ES-I3 (cell line): ENCODE measurements at regions not wholly inside any gene's neighbourhood (a gene's known extent, or its start where the extent isn't known, plus 50 kb on each side); places are given as distances from the start of the nearest gene placed in this dataset.

Source experiments
- H3K36me3 ChIP-seq: 2 replicates; pipeline ENCODE4 v1.6.1; 2013; ENCODE audit warnings: mild to moderate bottlenecking, low read length, control low read depth, moderate library complexity; ENCODE audit not compliant: insufficient read depth
- H3K4me1 ChIP-seq: 2 replicates; pipeline ENCODE4 v1.6.1; 2013; ENCODE audit warnings: mild to moderate bottlenecking, control low read depth, low read length; ENCODE audit not compliant: insufficient read depth
- H3K9ac ChIP-seq: 2 replicates; pipeline ENCODE4 v1.6.1; 2013; ENCODE audit warnings: low read depth, mild to moderate bottlenecking, low read length, moderate library complexity
- H3K9me3 ChIP-seq: 2 replicates; pipeline ENCODE4 v1.6.1; 2013; ENCODE audit warnings: mild to moderate bottlenecking, low read length, moderate library complexity; ENCODE audit not compliant: control insufficient read depth, insufficient read depth

DNA sequence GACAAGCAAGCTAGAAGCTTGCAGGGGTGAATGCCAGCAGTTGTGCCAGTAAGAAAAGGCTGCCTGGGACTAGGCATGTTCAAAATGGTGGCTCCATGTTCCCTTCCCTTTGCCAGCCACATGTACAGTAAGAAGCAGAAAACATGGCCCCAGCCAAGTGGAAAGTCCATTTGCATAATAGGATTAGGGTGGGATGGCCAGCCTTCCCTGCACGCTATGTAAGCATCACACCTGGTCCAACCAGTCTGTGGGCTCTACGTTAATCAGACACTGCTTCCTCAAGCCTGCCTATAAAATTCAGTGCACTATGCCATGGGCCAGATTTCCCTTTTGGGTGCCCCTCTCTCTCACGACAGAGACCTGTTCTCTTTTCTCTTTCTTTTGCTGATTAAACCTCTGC, 288.4 kb downstream of the GXYLT1 start:
- no peaks in the 10 kb centered on the region for H3K36me3 ChIP-seq
- no peak overlapping the region for H3K9ac ChIP-seq
- H3K9me3 ChIP-seq = no peaks in the 10 kb centered on the region
- no peaks in the 10 kb centered on the region for H3K4me1 ChIP-seq

DNA sequence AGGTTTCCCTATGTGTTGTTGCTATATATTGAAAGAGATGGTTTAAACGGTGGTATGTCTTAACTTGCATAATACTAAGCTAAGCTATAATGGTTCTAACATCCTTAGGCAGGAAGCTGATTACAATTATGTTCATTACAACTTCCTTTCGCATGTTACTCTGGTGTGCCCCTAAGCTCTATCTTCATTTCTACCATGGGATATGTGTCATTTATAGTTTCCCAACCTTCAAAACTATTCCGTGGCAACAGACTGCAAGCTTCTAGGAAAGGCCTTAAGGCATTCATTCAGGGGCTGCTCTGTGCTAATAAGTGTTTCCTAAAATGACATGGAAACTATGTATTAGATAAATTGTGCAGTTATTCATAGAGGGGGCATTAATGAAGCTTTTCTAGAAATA, 294.6 kb downstream of the GXYLT1 start:
- H3K36me3 ChIP-seq = no peaks in the 10 kb centered on the region
- H3K9ac ChIP-seq = no peak overlapping the region
- H3K4me1 ChIP-seq = no peaks in the 10 kb centered on the region
- H3K9me3 ChIP-seq = no peaks in the 10 kb centered on the region; the same call in 1 of the 2 replicates

- Histone ChIP-seq H3K36me3 (no peaks in the 10 kb centered on the region), H3K9me3 (no peaks in the 10 kb centered on the region; the same call in 1 of the 2 replicates), H3K4me1 (no peaks in the 10 kb centered on the region), H3K9ac (no peak overlapping the region)
These were observed 298.0 kb downstream of the GXYLT1 start for GRCh38 chr12:41846718-41847117.

DNA sequence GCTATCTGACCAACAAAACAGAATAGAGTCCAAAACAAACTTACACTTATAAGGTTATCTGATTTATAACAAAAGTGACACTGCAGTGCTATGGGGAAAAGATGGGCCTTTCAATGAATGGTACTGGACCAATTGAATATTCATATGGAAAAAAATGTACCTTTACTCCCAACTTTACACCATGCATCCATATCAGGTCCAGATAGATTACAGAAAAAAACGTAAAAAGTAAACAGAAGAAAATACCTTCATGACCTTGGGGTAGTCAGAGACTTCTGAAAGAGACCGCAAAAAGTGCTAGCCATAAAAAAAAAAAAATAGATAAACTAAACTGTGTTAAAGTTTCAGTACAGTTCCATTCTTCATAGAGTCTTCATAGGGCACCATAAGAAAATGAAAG, 308.3 kb downstream of the GXYLT1 start:
- Histone ChIP-seq H3K9ac (no peak overlapping the region), H3K9me3 (no peaks in the 10 kb centered on the region), H3K36me3 (no peaks in the 10 kb centered on the region), H3K4me1 (no peaks in the 10 kb centered on the region)

GRCh38 chr12:41835556-41835955, 309.1 kb downstream of the GXYLT1 start:
- H3K9ac ChIP-seq = no peak overlapping the region
- H3K9me3 ChIP-seq = no peaks in the 10 kb centered on the region
- H3K36me3 ChIP-seq = no peaks in the 10 kb centered on the region
- no peaks in the 10 kb centered on the region for H3K4me1 ChIP-seq

DNA sequence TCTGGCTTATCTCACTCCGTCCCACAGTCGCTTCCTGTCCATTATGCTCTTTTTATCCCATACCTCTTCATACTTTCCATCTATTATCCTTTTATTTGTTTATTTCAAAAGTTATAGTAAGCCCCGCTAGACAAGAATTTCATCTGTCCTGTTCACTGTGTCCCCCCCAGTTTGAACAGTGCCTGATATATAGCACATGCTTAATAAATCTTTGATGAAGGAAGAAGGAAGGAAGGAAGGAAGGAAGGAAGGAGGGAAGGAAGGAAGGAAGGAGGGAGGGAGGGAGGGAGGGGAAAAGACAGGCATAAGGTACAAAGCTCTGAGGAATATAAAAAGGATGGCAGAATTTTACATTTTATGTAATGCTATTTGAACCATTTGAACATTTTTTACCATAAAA, 324.7 kb downstream of the GXYLT1 start:
- Histone ChIP-seq H3K9ac (no peak overlapping the region), H3K36me3 (no peaks in the 10 kb centered on the region), H3K9me3 (no peaks in the 10 kb centered on the region), H3K4me1 (no peaks in the 10 kb centered on the region)

- Histone ChIP-seq H3K9ac (no peak overlapping the region), H3K36me3 (no peaks in the 10 kb centered on the region), H3K4me1 (no peaks in the 10 kb centered on the region), H3K9me3 (no peaks in the 10 kb centered on the region)
These were observed 340.6 kb downstream of the GXYLT1 start for GRCh38 chr12:41804026-41804425.

DNA sequence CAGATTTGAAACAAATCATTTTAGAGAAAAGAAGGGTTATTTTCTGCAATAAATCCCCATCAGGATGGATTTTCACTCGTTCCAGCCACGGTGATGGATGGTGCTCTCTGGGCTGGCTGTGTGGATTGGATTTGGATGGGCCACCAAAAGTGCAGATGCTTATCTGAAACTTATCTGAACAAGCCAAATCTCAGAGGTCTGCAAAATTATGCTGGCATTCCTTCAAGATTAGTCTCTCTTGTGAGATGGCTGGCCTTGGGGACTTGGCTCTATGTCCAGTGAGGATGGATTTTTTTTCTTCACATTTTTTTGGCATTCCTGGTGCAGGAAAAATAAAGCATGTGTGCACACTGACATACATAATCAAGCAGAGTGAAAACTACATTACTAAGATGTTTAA, 341.9 kb downstream of the GXYLT1 start:
- H3K36me3 ChIP-seq = no peaks in the 10 kb centered on the region
- no peak overlapping the region for H3K9ac ChIP-seq
- H3K9me3 ChIP-seq = no peaks in the 10 kb centered on the region
- no peaks in the 10 kb centered on the region for H3K4me1 ChIP-seq

DNA sequence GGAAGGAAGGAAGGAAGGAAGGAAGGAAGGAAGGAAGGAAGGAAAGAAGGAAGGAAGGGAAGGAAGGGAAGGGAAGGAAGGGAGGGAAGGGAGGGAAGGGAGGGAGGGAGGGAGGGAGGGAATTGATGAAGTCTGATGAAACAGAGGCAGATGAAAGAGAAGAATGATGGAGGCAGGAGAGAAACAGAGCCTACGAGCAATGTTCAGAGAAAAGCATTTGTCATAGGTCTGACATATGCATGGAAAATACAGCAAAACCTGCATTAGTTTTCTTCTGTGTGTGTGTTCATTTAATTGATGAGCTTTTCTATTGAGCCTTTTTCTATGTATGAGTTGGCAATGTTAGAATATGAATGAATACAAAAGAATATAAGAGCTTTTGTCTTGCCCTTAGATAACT, 343.4 kb downstream of the GXYLT1 start:
- H3K4me1 ChIP-seq = no peaks in the 10 kb centered on the region
- no peak overlapping the region for H3K9ac ChIP-seq
- no peaks in the 10 kb centered on the region for H3K36me3 ChIP-seq
- H3K9me3 ChIP-seq = no peaks in the 10 kb centered on the region

- Histone ChIP-seq H3K9ac (no peak overlapping the region), H3K9me3 (no peaks in the 10 kb centered on the region), H3K4me1 (no peaks in the 10 kb centered on the region), H3K36me3 (no peaks in the 10 kb centered on the region)
These were observed 345.0 kb downstream of the GXYLT1 start for GRCh38 chr12:41799671-41800070.

DNA sequence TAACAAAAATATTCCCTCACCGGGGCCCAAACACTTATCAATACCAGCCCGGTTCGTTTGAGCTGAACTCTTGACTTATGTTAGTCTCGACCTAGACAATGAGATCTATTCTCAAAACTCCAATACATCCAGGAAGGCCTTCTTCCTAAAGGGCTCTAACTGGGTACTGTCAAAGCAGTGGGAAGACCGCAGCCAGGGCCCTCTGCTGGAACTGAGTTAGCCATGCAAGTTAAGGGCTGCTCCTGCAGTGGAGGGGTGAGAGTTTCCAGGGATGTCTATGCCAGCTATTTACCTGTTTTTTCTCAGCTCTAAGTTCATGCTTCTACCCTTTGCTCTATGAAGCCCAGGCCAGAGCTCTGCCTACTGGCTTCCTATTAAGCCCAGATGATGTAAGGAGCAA, 348.8 kb downstream of the GXYLT1 start:
- no peaks in the 10 kb centered on the region for H3K4me1 ChIP-seq
- H3K36me3 ChIP-seq = no peaks in the 10 kb centered on the region
- no peak overlapping the region for H3K9ac ChIP-seq
- H3K9me3 ChIP-seq = no peaks in the 10 kb centered on the region

DNA sequence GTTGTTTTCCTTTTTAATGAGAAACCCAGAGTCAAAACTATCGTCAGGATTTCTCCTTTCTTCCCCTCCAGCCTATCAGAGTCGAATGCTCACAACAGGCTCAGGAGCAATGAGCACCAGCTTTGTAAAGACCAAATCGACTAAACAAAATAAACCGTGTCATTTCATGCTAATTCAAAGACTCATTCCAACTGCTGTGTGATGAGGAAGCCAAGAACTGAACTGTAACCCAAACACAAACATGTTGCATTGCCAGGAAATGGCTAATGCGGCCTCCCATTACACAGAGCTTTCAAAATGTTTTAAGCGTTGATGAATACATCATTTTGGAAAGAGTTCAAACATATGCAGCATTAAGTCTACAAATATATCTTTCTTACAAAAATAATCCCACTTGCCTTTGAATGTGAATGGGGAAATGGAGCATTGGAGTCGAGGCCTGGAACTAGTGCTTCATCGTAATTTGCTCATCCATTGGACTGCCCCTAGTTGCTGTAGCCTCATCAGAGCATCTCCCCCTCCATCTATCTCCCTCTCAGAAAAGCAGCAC, 349.5 kb downstream of the GXYLT1 start:
- Histone ChIP-seq H3K9me3 (no peaks in the 10 kb centered on the region), H3K4me1 (no peaks in the 10 kb centered on the region), H3K36me3 (no peaks in the 10 kb centered on the region), H3K9ac (no peak overlapping the region)

- H3K9ac ChIP-seq = no peak overlapping the region
- no peaks in the 10 kb centered on the region for H3K9me3 ChIP-seq
- H3K4me1 ChIP-seq = no peaks in the 10 kb centered on the region
- no peaks in the 10 kb centered on the region for H3K36me3 ChIP-seq
These were observed 350.3 kb downstream of the GXYLT1 start for GRCh38 chr12:41794336-41794735.

- H3K9ac ChIP-seq = no peak overlapping the region
- H3K36me3 ChIP-seq = no peaks in the 10 kb centered on the region
These were observed 359.7 kb downstream of the GXYLT1 start for GRCh38 chr12:41784957-41785356.

DNA sequence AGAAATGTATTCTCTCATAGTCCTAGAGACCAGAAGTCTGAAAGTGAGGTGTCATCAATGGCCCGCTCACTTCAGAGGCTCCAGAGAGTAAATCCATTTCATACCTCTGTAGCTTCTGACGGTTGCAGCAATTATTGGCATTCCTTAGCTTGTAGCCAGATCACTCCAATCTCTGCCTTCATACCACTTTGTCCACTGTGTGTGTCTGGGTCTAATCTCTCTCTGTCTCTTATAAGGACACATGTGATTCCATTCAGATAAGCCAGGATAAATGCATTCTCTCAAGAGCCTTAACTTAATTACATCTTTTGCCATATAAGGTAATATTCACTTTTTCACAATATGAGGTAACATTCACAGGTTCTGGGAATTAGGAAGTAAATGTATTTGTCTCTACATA, 365.7 kb downstream of the GXYLT1 start:
- Histone ChIP-seq H3K4me1 (no peaks in the 10 kb centered on the region), H3K9ac (no peak overlapping the region), H3K9me3 (no peaks in the 10 kb centered on the region), H3K36me3 (no peaks in the 10 kb centered on the region)

More at GRCh38 chr12:41784957-41785356, 359.7 kb downstream of the GXYLT1 start:
- no peaks in the 10 kb centered on the region for H3K9me3 ChIP-seq
- H3K4me1 ChIP-seq = no peaks in the 10 kb centered on the region
